Stimulated activated CD4-positive, alpha-beta T cell treated with anti-CD3 and anti-CD28 coated beads, Interleukin-15, amount 100 ng/mL, for 1 hour (primary cell): ENCODE measurements at regions not wholly inside any gene's neighbourhood (a gene's known extent, or its start where the extent isn't known, plus 50 kb on each side); places are given as distances from the start of the nearest gene placed in this dataset.

ENCODE experiments used
- DNase-seq, 2 donors: peaks; one replicate each; pipeline ENCODE4 v3.0.0-alpha.2; 2020; ENCODE audit warnings: low read depth in 1 of 2, low spot score in 1 of 2

- DNase-seq = no peak
Measured at GRCh38 chr3:102177075-102177755, 257.6 kb upstream of the ZPLD1 start.

- no peak for DNase-seq
Measured at GRCh38 chr3:102178817-102179216, 256.0 kb upstream of the ZPLD1 start.

- no peak for DNase-seq
Measured at GRCh38 chr3:102179326-102180177, 255.3 kb upstream of the ZPLD1 start.

- no peak for DNase-seq
Measured at GRCh38 chr3:102180280-102180931, 254.4 kb upstream of the ZPLD1 start.

- DNase-seq = no peak
Measured at GRCh38 chr3:102181175-102181920, 253.5 kb upstream of the ZPLD1 start.

DNA sequence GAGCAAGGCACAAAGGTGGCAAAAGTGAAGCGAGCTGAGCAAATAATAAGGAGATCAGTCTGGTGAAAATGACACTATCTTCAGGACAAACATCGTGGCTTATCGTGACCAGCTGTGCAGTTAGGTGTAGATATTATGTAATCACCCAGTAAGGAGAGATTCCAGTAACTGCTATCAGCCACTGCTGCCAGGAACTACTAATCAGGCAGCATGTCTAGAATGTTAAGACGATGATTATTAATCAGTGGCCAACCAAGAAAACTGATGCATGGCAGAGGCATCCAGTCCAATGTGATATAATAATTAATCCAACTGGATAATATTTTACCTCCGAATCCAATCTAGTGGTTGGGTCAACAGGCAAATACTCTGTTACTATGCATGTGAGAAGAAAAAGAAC, 252.7 kb upstream of the ZPLD1 start:
- no peak for DNase-seq

DNA sequence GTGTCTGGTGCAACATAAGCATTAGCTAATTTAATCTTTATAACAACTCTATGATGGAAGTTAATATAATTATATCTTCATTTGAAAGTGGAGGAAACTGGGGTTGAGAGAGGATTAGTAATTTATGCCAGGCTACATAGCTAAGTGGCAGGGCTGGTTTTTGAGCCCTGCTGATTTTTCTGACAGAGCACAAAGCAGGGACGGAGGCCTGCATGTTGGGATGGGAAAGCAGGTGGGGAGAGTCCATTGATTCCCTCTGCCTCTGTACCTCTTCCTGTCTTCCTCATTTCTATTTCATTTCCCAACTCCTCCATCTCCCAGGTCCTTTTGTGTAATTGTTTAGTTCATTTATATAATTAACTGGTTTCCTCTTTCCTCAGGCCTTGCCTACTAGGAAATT, 251.6 kb upstream of the ZPLD1 start:
- no peak for DNase-seq

DNA sequence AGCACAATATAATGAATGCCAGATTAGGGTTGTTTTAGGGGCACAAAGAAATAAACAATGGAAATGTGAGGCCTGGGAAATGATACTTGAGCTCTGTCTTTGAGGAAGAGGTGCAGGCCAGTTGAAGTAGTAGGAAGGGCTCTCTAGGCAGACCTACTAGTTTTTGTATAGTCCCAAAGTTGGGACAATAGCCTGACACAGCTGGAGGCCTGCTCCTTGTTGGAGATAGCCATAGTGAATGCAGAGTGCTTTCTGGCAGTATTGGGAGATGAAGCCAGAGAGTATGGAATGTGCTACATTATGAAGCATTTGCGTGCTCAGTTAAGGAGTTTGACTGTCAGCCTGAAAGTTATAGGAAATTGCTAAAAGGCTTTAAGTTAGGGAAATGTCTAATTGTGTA, 251.2 kb upstream of the ZPLD1 start:
- DNase-seq = no peak

GRCh38 chr3:102189541-102189940, 245.3 kb upstream of the ZPLD1 start:
- DNase-seq = no peak

GRCh38 chr3:102189956-102190723, 244.7 kb upstream of the ZPLD1 start:
- DNase-seq = no peak

DNA sequence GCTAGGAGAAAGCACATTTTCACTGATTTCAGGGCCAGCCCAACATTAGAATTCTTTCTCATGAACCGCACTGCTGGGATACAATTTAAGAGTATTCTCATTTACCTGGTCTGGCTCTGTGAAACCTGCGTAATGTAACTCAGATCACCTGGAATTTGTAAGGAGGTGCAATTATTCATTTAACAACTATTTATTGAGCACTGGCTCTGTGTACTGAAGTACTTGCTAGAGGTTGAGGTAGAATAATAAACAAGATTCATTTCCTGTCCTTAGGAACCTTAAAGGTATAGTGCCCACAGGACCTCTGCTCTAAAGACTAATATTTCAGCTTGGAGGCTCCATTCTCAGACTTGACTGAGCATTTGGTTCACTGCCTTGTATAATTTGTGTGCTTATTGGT, 242.2 kb upstream of the ZPLD1 start:
- DNase-seq = no peak

DNA sequence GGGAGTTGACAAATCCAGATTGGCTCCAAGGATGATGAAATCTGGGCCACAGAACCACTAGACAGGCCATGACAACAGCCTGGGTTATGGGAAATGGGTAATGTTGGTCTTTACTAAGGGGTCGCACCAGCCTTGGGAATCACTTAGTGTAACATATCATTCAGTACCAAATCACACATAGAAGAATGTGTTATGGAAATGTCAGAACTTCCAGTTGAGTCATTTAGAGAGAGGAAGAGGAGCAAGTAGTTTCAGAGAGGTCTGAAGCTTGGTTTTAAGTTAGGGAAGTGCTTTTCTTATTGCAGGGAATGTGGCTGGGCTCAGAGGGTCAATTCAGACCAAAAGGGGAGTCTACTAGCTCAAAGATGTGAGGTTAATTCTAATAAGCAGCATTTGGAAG, 241.6 kb upstream of the ZPLD1 start:
- DNase-seq = no peak

- DNase-seq = no peak
Measured at GRCh38 chr3:102194001-102194400, 240.8 kb upstream of the ZPLD1 start.

DNA sequence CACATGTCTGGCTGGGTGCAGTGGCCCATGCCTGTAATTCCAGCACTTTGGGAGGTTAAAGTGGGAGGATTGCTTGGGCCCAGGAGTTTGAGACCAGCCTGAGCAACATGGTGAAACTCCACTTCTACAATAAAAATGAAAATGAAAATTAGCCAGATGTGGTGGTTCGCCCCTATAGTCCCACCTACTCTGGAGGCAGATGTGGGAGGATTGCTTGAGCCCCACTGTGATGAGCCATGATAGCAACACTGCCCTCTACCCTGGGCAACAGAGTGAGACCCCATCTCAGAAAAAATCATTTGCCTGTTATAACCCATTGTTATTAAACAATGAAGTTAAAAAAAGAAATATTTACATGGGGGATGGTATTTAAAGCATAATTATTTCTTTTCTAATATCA, 240.1 kb upstream of the ZPLD1 start:
- no peak for DNase-seq

DNA sequence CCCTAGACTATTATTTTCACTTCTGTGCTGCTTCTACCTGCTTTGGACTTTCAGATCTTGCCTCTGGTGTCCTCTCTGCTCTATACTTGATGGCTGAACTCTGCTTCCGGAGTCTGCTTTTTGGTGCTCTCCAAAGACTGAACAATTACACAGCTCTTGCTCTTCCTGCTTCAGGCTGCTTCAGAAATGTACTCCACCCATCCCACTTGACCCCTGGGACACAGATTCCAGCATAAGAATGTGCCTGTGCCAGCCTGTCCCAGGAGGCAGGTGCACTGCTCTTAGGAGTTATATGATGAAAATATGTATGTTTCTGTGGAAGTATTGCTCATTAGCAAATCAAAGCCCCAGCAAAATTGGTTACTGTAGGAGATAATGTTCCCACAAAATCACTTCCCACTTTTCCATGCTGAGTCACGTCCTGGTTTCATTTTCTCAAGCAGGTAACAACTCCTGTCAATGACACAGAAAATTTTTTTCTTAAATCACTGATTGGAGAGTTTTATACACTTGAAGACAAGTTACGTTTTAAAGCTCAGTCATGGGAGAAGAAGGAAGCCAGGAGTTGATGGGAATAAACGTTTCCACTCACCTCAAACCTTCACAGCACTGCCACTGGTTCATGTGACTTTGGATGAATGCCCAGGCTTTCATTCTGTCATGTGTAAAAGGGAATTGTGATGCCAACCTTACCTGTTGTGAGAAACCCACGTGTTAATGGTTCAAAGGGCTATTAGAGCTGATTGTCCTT, 239.4 kb upstream of the ZPLD1 start:
- no peak for DNase-seq

DNA sequence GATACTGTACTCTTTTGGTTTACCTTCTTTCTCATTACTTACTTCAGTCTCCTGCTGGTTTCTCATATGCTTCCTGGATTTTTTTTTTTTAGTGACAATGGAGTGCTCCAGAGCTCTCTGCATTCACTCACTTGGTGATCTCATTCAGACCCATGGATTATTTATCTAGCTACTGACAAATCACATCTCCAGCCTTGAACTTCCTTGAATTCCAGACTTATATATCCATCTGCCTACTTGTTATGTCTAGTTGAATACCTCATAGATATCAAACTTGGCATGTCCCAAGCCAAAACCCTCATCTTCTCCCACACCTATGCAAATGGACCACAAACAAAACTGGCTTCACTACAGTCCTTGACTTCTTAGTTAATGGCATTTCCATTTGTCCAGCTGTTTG, 234.7 kb upstream of the ZPLD1 start:
- DNase-seq = no peak

DNA sequence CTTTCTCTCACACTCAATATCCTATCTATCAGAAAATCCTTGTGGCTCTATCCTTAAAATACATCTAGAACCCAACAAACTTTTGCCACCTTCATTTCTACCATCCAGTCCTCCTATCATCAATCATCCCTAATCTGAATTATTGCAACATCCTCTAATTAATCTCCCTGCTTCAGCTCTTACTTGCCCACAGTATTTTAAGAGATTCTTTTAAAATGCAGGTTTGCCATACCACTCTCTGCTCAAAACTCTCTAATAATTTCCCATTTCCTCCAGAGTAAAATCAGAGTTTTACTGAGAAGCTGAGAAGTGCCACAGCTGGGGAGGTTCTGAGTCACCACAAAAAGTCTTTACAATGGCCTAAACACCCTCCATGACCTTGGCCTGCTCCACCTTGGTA, 234.3 kb upstream of the ZPLD1 start:
- no peak for DNase-seq

- DNase-seq = no peak
Measured at GRCh38 chr3:102205647-102206046, 229.2 kb upstream of the ZPLD1 start.

DNA sequence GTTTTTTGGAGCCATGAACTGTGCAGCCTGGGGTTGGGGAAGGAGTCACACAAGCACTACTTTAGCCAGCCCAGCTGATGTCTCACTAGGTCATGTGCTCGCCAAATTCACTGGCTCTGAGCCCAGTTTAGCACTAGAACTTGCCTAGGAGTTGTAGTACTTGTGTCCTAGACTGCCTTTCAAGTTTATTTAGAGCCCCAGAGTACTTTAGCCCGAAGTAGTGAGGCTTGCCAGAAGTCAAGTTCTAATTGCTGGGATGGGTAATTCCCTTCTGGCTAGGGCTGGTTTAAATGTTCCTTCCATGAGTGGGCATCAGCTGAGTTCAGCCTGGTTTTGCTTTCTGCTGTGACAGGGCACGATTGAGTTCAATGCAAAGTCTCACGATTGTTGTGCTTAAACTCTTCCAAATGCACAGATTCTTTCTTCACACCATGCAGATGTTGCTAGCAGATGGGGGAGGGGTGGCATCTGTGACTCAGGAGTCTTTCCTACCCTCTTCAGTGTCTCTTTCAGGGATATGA, 228.2 kb upstream of the ZPLD1 start:
- DNase-seq = no peak

- DNase-seq = no peak
Measured at GRCh38 chr3:102207151-102207571, 227.7 kb upstream of the ZPLD1 start.
